ENCODE measurements at regions not wholly inside any gene's neighbourhood (a gene's known extent, or its start where the extent isn't known, plus 50 kb on each side); places are given as distances from the start of the nearest gene placed in this dataset.

GRCh38 chr6:121917834-121918559 is 481.5 kb upstream of the HSF2 start:
- no peak for DNase-seq
- no peak for TF ChIP-seq CTCF (IDR thresholded peaks at IDR 0.05)
- Mint-ChIP-seq H3K27ac (no peak overlapping the region), H3K9me3 (no peaks in the 10 kb centered on the region), H3K27me3 (no peaks in the 10 kb centered on the region), H3K4me3 (no peak overlapping the region), H3K4me1 (no peaks in the 10 kb centered on the region), H3K36me3 (ENCODE audit: low read depth) (no peaks in the 10 kb centered on the region)
- ChIA-PET CTCF (no interaction called here), POLR2A (no interaction called here)
- intact Hi-C loops (cut with micrococcal nuclease) = no loop called here
- ATAC-seq (ENCODE audit: low read depth) = no peak

- H3K36me3 Mint-ChIP-seq (ENCODE audit: low read depth) = no peaks in the 10 kb centered on the region
- ChIA-PET POLR2A (no interaction called here), CTCF (no interaction called here)
- no peaks in the 10 kb centered on the region for H3K9me3 Mint-ChIP-seq
- ATAC-seq (ENCODE audit: low read depth) = no peak
- H3K4me1 Mint-ChIP-seq = no peaks in the 10 kb centered on the region
- no peak overlapping the region for H3K27ac Mint-ChIP-seq
- intact Hi-C loops (cut with micrococcal nuclease) = no loop called here
- no peak for TF ChIP-seq CTCF (IDR thresholded peaks at IDR 0.05)
- H3K4me3 Mint-ChIP-seq = no peak overlapping the region
- no peaks in the 10 kb centered on the region for H3K27me3 Mint-ChIP-seq
- DNase-seq = no peak
Measured at GRCh38 chr6:121920616-121921015, 478.8 kb upstream of the HSF2 start.

GRCh38 chr6:121925024-121925423 is 474.4 kb upstream of the HSF2 start:
- Mint-ChIP-seq H3K27me3 (no peaks in the 10 kb centered on the region), H3K4me3 (no peak overlapping the region), H3K36me3 (ENCODE audit: low read depth) (no peaks in the 10 kb centered on the region), H3K9me3 (no peaks in the 10 kb centered on the region), H3K27ac (no peak overlapping the region), H3K4me1 (no peaks in the 10 kb centered on the region)
- ATAC-seq (ENCODE audit: low read depth) (no peak), DNase-seq (no peak)
- POLR2A ChIA-PET = no interaction called here
- no peak for TF ChIP-seq CTCF (IDR thresholded peaks at IDR 0.05)
- CTCF ChIA-PET = no interaction called here
- intact Hi-C loops (cut with micrococcal nuclease) = no loop called here

- no peak overlapping the region for H3K27ac Mint-ChIP-seq
- no peak for TF ChIP-seq CTCF (IDR thresholded peaks at IDR 0.05)
- intact Hi-C loops (cut with micrococcal nuclease) = no loop called here
- H3K27me3 Mint-ChIP-seq = no peaks in the 10 kb centered on the region
- no peaks in the 10 kb centered on the region for H3K4me1 Mint-ChIP-seq
- ATAC-seq (ENCODE audit: low read depth) = no peak
- CTCF ChIA-PET = no interaction called here
- no peaks in the 10 kb centered on the region for H3K9me3 Mint-ChIP-seq
- H3K4me3 Mint-ChIP-seq = no peak overlapping the region
- POLR2A ChIA-PET = no interaction called here
- H3K36me3 Mint-ChIP-seq (ENCODE audit: low read depth) = no peaks in the 10 kb centered on the region
- no peak for DNase-seq
Measured at GRCh38 chr6:121925534-121926255, 473.8 kb upstream of the HSF2 start.

- H3K4me3 Mint-ChIP-seq = no peak overlapping the region
- intact Hi-C loops (cut with micrococcal nuclease) = no loop called here
- H3K9me3 Mint-ChIP-seq = no peaks in the 10 kb centered on the region
- no peak overlapping the region for H3K27ac Mint-ChIP-seq
- no peaks in the 10 kb centered on the region for H3K4me1 Mint-ChIP-seq
- DNase-seq (no peak), ATAC-seq (ENCODE audit: low read depth) (no peak)
- no peak for TF ChIP-seq CTCF (IDR thresholded peaks at IDR 0.05)
- ChIA-PET POLR2A (no interaction called here), CTCF (no interaction called here)
- H3K36me3 Mint-ChIP-seq (ENCODE audit: low read depth) = no peaks in the 10 kb centered on the region
- no peaks in the 10 kb centered on the region for H3K27me3 Mint-ChIP-seq
Measured at GRCh38 chr6:121929301-121929700, 470.2 kb upstream of the HSF2 start.

All from activated B cell treated with CpG ODN at 0.5 μM for 24 hours (primary cell).